GM23248 (cell line): ENCODE measurements at regions not wholly inside any gene's neighbourhood (a gene's known extent, or its start where the extent isn't known, plus 50 kb on each side); places are given as distances from the start of the nearest gene placed in this dataset.
"Not testable (repeated sequence)": the region's sequence is repeated elsewhere in the genome, so short reads cannot be mapped to it uniquely, and the experiment has no call there.

Experiments used
- DNase-seq: peaks from one replicate; pipeline ENCODE4 v3.0.0-alpha.2; 2015
- H2AFZ ChIP-seq: fragments of 200-600 bp; sonication (generic); 2 replicates; pipeline ENCODE4 v1.6.1; 2016; ENCODE audit warnings: antibody characterized with exemption
- H3F3A ChIP-seq: fragments of 200-600 bp; sonication (generic); 2 replicates; pipeline ENCODE4 v1.6.1; 2016; ENCODE audit warnings: mild to moderate bottlenecking, antibody characterized with exemption, mixed run types; ENCODE audit not compliant: insufficient read depth
- H3K27ac ChIP-seq: fragments of 200-600 bp; sonication (generic); 2 replicates; pipeline ENCODE4 v1.5.1; 2016; ENCODE audit warnings: mild to moderate bottlenecking
- H3K27me3 ChIP-seq: fragments of 200-600 bp; sonication (generic); replicated peaks from 2 replicates; pipeline ENCODE4 v1.6.1; 2016; ENCODE audit warnings: mild to moderate bottlenecking; ENCODE audit not compliant: insufficient read depth
- H3K36me3 ChIP-seq: fragments of 200-600 bp; sonication (generic); 2 replicates; pipeline ENCODE4 v1.6.1; 2016; ENCODE audit warnings: low read depth, mild to moderate bottlenecking
- H3K4me1 ChIP-seq: fragments of 200-600 bp; sonication (generic); 2 replicates; pipeline ENCODE4 v1.6.1; 2016; ENCODE audit warnings: mild to moderate bottlenecking; ENCODE audit not compliant: insufficient read depth
- H3K4me2 ChIP-seq: fragments of 200-600 bp; sonication (generic); one replicate; pipeline ENCODE4 v1.6.1; 2016; ENCODE audit warnings: mild to moderate bottlenecking; ENCODE audit not compliant: unreplicated experiment
- H3K4me3 ChIP-seq: fragments of 200-600 bp; sonication (generic); 2 replicates; pipeline ENCODE4 v1.5.1; 2016; ENCODE audit warnings: mild to moderate bottlenecking
- H3K79me2 ChIP-seq: fragments of 200-600 bp; sonication (generic); 2 replicates; pipeline ENCODE4 v1.6.1; 2016; ENCODE audit warnings: mild to moderate bottlenecking; ENCODE audit not compliant: insufficient read depth
- H3K9ac ChIP-seq: fragments of 200-600 bp; sonication (generic); 2 replicates; pipeline ENCODE4 v1.6.1; 2016; ENCODE audit warnings: mild to moderate bottlenecking
- H3K9me2 ChIP-seq: fragments of 200-600 bp; sonication (generic); 2 replicates; pipeline ENCODE4 v1.6.1; 2016; ENCODE audit warnings: mixed run types, mild to moderate bottlenecking, moderate library complexity; ENCODE audit not compliant: insufficient read depth
- H3K9me3 ChIP-seq: fragments of 200-600 bp; sonication (generic); one replicate; pipeline ENCODE4 v1.6.1; 2017; ENCODE audit warnings: low read depth
- H4K20me1 ChIP-seq: fragments of 200-600 bp; sonication (generic); 2 replicates; pipeline ENCODE4 v1.6.0; 2016; ENCODE audit not compliant: insufficient read depth
- EZH2 ChIP-seq: fragments of 200-600 bp; sonication (generic); IDR thresholded peaks from 2 replicates; pipeline ENCODE4 v1.6.1; 2018; ENCODE audit warnings: antibody characterized with exemption, mild to moderate bottlenecking; ENCODE audit not compliant: insufficient read depth, poor library complexity, severe bottlenecking
- EZH2phosphoT487 ChIP-seq: fragments of 200-600 bp; sonication (generic); IDR thresholded peaks from 2 replicates; pipeline ENCODE4 v1.6.1; 2018; ENCODE audit warnings: antibody characterized with exemption, moderate library complexity, mild to moderate bottlenecking, low read depth; ENCODE audit not compliant: insufficient read depth
- whole genome bisulfite sequencing, 2 experiments: methylation state at CpG; one replicate each; pipeline ENCODE4 v1.1.6; 2015 to 2017; ENCODE audit warnings: low lambda C conversion rate in 2 of 2, low coverage in 1 of 2; ENCODE audit errors: missing lambda C conversion rate in 2 of 2; 5-methylcytosine and 5-hydroxymethylcytosine counted together
- in situ Hi-C: fragments of 300-500 bp; cut with MboI; formaldehyde crosslinking; loops from 2 replicates; pipeline ENCODE4 v1.15.0; 2020

DNA sequence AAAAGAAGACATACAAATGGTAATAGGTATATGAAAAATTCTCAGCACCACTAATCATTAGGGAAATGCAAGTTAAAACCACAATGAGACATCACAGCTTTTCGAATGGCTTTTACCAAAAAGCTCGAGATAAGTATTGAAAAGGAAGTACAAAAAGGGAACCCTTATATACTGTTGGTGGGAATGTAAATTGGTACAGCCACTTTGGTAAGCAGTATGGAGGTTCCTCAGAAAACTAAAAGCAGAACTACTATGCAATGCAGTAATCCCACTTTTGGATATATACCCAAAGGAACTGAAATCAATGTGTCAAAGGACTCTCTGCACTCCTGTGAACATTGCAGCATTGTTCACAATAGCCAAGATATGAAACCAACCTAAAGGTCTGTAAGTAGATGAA lies 107.5 kb upstream of the SPATS2L start:
- in situ Hi-C loops: no loop called here

DNA sequence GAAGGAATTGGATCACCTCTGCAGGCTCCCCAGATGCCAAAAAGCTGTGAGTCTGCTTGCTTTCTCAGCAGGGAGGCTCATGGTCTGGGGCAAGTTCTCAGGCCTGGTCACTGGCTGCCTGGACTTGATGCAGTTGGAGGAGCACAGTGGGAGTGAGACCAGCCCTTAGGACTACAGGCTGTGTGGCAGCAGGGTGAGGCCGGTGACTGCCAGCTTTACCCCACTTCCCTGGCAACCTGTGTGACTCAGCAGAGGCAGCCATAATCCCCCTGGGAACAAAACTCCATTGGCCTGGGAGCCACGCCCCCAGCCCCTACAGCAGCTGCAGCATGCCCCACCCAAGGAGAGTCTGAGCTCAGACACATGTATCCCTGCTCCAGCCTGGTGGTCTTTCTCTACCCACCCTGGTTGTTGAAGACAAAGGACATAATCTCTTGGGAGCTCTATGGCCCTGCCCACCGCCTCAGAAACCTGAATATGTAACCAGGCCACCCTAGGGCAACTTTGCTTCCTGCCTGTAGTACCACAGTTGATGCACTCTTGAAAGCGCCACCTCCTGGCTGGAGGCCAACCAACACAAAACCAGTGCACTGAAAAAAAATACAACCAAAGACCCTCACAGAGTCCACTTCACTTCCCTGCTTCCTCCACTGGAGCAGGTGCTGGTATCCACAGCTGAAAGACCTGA lies 106.8 kb upstream of the SPATS2L start:
- Histone ChIP-seq H3K4me3 (no peak overlapping the region), H3K9me2 (no peaks in the 10 kb centered on the region), H3K9me3 (no peaks in the 10 kb centered on the region), H3K9ac (no peak overlapping the region), H2AFZ (no peak overlapping the region), H4K20me1 (no peaks in the 10 kb centered on the region), H3K27me3 (peaks cover 6% of the 10 kb centered on the region), H3K4me1 (no peaks in the 10 kb centered on the region), H3K27ac (no peak overlapping the region), H3K36me3 (no peaks in the 10 kb centered on the region), H3F3A (no peaks in the 10 kb centered on the region), H3K4me2 (no peak overlapping the region), H3K79me2 (no peaks in the 10 kb centered on the region)
- TF ChIP-seq EZH2phosphoT487: no peak
- no peak for TF ChIP-seq EZH2
- DNase-seq: no peak
- WGBS, 2 experiments: 69 to 75% methylated on average over 4 of the region's 4 CpGs
- in situ Hi-C loops: no loop called here

More for the DNA sequence above, 107.5 kb upstream of the SPATS2L start:
- WGBS, 2 experiments: 75 to 78% methylated on average over 2 of the region's 2 CpGs
- no peak overlapping the region for H2AFZ ChIP-seq
- no peaks in the 10 kb centered on the region for H3K9me2 ChIP-seq
- no peaks in the 10 kb centered on the region for H4K20me1 ChIP-seq
- H3K27ac ChIP-seq: no peak overlapping the region
- H3K36me3 ChIP-seq: no peaks in the 10 kb centered on the region
- H3K9me3 ChIP-seq: no peaks in the 10 kb centered on the region
- TF ChIP-seq EZH2 (no peak), EZH2phosphoT487 (no peak)
- no peaks in the 10 kb centered on the region for H3F3A ChIP-seq
- DNase-seq: no peak
- no peaks in the 10 kb centered on the region for H3K4me1 ChIP-seq
- H3K4me3 ChIP-seq: no peak overlapping the region
- no peaks in the 10 kb centered on the region for H3K79me2 ChIP-seq
- H3K9ac ChIP-seq: no peak overlapping the region
- H3K27me3 ChIP-seq: peaks cover 12% of the 10 kb centered on the region
- H3K4me2 ChIP-seq: no peak overlapping the region

DNA sequence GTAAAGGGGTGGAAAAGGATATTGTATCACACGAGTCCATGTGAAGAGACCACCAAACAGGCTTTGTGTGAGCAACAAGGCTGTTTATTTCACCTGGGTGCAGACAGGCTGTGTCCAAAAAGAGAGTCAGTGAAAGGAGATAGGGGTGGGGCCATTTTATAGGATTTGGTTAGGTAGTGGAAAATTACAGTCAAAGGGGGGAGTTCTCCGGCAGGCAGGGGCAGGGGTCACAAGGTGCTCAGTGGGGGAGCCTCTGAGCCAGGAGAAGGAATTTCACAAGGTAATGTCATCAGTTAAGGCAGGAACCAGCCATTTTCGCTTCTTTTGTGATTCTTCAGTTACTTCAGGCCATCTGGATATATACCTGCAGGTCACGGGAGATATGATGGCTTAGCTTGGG lies 104.7 kb upstream of the SPATS2L start:
- H3K27ac ChIP-seq, H3K9me3 ChIP-seq, H3K4me2 ChIP-seq, H3K4me1 ChIP-seq, H3K27me3 ChIP-seq, H3K79me2 ChIP-seq, H3K9ac ChIP-seq, H3K9me2 ChIP-seq, H3K36me3 ChIP-seq, H4K20me1 ChIP-seq, in situ Hi-C loops, H2AFZ ChIP-seq, H3K4me3 ChIP-seq, H3F3A ChIP-seq, DNase-seq: not testable (repeated sequence)
- whole genome bisulfite sequencing, 2 experiments: 60 to 67% methylated on average over 4 of the region's 4 CpGs

DNA sequence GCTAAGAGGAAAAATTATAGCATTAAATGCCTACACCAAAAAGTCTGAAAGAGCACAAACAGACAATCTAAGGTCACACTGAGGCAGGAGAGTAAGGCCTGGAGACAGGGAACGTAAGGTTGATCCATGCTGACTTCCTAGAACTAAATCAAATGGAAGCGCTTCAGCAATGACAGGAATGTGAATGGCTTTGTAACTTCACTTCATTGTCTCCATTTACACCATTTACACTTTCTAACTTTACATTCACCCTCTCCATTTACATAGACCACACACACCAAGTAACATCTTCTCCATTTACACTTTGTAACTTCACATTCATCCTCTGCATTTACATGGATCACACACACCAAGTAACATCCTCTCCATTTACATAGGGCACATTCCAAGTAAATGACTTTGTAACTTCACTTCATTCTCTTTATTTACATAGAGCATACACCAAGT lies 103.1 kb upstream of the SPATS2L start:
- no peak overlapping the region for H3K9ac ChIP-seq
- no peak for DNase-seq
- in situ Hi-C loops: no loop called here
- no peaks in the 10 kb centered on the region for H3K27me3 ChIP-seq
- H3K4me1 ChIP-seq: no peaks in the 10 kb centered on the region
- 86 to 92% methylated on average over 2 of the region's 2 CpGs for WGBS, 2 experiments
- H3K27ac ChIP-seq: no peak overlapping the region
- no peaks in the 10 kb centered on the region for H3F3A ChIP-seq
- no peaks in the 10 kb centered on the region for H3K36me3 ChIP-seq
- no peak overlapping the region for H3K4me2 ChIP-seq
- no peaks in the 10 kb centered on the region for H3K9me3 ChIP-seq
- H3K9me2 ChIP-seq: no peaks in the 10 kb centered on the region
- no peak overlapping the region for H3K4me3 ChIP-seq
- H2AFZ ChIP-seq: no peak overlapping the region
- no peaks in the 10 kb centered on the region for H3K79me2 ChIP-seq
- no peak for TF ChIP-seq EZH2
- no peak for TF ChIP-seq EZH2phosphoT487
- H4K20me1 ChIP-seq: no peaks in the 10 kb centered on the region

DNA sequence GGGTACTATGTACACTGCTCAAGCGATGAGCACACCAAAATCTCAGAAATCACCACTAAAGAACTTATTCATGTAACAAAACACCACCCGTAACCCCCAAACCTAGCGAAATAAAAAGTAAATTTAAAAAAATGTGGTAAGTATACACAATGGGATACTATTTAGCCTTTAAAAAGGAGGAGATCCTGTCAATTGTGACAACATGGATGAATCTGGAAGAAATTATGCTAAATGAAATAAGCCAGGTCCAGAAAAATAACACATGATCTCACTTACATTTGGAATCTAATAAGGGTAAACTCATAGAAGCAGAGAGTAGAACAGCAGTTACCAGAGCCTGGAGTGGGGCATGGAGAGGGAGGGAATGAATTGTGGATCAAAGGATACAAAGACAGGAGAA lies 98.5 kb upstream of the SPATS2L start:
- H3F3A ChIP-seq: no peaks in the 10 kb centered on the region
- H3K27me3 ChIP-seq: no peaks in the 10 kb centered on the region; the same call in 1 of the 2 replicates
- no peak overlapping the region for H3K4me3 ChIP-seq
- in situ Hi-C loops: no loop called here
- no peak overlapping the region for H2AFZ ChIP-seq
- no peak for TF ChIP-seq EZH2
- TF ChIP-seq EZH2phosphoT487: no peak
- H3K36me3 ChIP-seq: no peaks in the 10 kb centered on the region
- no peak overlapping the region for H3K27ac ChIP-seq
- H3K4me2 ChIP-seq: no peak overlapping the region
- no peaks in the 10 kb centered on the region for H3K79me2 ChIP-seq
- H3K4me1 ChIP-seq: no peaks in the 10 kb centered on the region
- no peaks in the 10 kb centered on the region for H4K20me1 ChIP-seq
- H3K9me3 ChIP-seq: no peaks in the 10 kb centered on the region
- H3K9me2 ChIP-seq: no peaks in the 10 kb centered on the region
- WGBS, 2 experiments: 40 to 43% methylated on average over 3 of the region's 3 CpGs
- H3K9ac ChIP-seq: no peak overlapping the region
- no peak for DNase-seq
